ENCODE measurements at regions not wholly inside any gene's neighbourhood (a gene's known extent, or its start where the extent isn't known, plus 50 kb on each side); places are given as distances from the start of the nearest gene placed in this dataset.
A peak's percentile ranks its signal among the peaks of the same experiment; 100 is the strongest.
"Not testable (repeated sequence)": the region's sequence is repeated elsewhere in the genome, so short reads cannot be mapped to it uniquely, and the experiment has no call there.

DNA sequence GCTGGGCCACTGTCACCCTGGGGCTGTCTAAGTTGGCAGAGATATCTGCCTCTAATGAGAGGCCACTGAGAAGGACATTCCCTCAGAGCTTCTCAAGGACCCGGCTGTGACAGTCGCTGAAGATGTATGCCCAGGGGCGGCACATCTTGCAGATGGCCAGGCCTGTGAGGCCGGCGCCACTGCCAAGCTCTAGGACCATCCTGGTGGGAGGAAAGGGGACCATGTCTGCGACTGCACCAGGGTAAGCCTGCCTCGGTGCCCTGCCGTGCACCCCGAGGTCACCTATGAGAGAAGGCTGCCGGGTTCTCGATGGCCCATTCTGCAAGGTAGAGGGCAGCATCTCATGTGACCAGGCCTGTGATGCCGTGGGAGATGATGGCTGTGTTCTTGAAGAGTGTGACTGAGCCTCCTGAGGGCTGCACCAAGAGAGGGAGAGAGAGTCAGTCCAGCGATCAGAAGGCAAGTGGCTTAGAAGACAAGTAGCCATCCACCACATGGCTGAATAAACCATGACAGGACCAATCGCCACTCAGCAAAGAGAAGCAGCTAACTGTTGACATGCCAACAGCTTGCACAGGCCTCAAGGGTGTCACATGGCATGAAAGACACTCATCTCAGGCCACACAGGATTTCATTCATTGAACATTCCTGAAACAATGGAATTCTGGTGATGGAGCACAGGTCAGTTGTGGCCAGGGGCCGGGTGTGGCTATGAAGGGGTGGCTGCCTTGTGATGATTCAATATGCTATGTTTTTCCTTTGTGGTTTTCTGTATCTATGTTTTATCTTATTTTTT lies 123.5 kb upstream of the ALDH3B2 start:
- not testable (repeated sequence) for H3K27me3 ChIP-seq (replicated peaks; ENCODE audit: control insufficient read depth, insufficient read depth, low read length, poor library complexity, severe bottlenecking); H3K4me1 ChIP-seq (ENCODE audit: control insufficient read depth, insufficient read depth, low read length, poor library complexity, severe bottlenecking); H3K27ac ChIP-seq (ENCODE audit: insufficient read depth, low read length, poor library complexity, severe bottlenecking); DNase-seq; H3K9me3 ChIP-seq (ENCODE audit: control insufficient read depth, low read length); H3K36me3 ChIP-seq (ENCODE audit: control insufficient read depth, insufficient read depth, low read length); H3K4me3 ChIP-seq (ENCODE audit: insufficient read depth, low read depth, low read length, poor library complexity, severe bottlenecking)

DNA sequence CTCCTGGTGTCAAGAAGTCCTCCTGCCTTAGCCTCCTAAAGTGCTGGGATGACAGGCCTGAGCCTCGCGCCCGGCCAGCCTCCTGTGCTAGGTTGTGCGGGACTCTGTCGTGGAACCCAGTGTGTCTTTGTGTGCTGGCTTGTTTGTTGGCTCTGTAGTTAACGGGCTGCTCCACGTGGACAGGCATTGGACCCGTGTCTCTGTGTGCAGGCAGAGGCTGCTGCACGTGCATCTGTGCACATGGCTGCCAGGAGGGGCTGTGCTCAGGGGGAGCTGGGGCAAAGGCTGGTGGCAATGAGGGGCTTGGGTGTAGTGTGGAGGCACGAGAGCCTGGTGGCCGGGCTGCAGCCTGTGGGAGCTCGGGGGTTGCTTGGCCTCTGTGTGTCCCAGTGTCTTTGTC lies 121.3 kb upstream of the ALDH3B2 start:
- no peak for DNase-seq
- no peak overlapping the region for H3K27ac ChIP-seq (ENCODE audit: insufficient read depth, low read length, poor library complexity, severe bottlenecking)
- H3K36me3 ChIP-seq (ENCODE audit: control insufficient read depth, insufficient read depth, low read length) = no peaks in the 10 kb centered on the region
- no peak overlapping the region for H3K4me3 ChIP-seq (ENCODE audit: insufficient read depth, low read depth, low read length, poor library complexity, severe bottlenecking)
- H3K27me3 ChIP-seq (replicated peaks; ENCODE audit: control insufficient read depth, insufficient read depth, low read length, poor library complexity, severe bottlenecking) = no peaks in the 10 kb centered on the region
- no peaks in the 10 kb centered on the region for H3K4me1 ChIP-seq (ENCODE audit: control insufficient read depth, insufficient read depth, low read length, poor library complexity, severe bottlenecking)
- no peaks in the 10 kb centered on the region for H3K9me3 ChIP-seq (ENCODE audit: control insufficient read depth, low read length)

DNA sequence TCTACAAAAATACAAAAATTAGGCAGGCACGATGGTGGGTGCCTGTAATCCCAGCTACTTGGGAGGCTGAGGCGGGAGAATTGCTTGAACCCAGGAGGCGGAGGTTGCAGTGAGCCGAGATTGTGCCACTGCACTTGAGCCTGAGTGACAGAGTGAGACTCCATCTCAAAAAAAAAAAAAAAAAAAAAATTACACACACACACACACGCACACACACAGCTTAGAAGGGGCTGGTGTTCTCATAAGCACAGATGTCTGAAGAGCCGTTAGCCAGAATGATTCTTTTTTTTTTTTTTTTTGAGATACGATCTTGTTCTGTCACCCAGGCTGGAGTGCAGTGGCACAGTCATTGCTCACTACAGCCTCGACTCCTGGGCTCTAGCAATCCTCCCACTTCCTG lies 119.3 kb upstream of the ALDH3B2 start:
- not testable (repeated sequence) for H3K27me3 ChIP-seq (replicated peaks; ENCODE audit: control insufficient read depth, insufficient read depth, low read length, poor library complexity, severe bottlenecking); H3K36me3 ChIP-seq (ENCODE audit: control insufficient read depth, insufficient read depth, low read length); H3K4me1 ChIP-seq (ENCODE audit: control insufficient read depth, insufficient read depth, low read length, poor library complexity, severe bottlenecking); H3K4me3 ChIP-seq (ENCODE audit: insufficient read depth, low read depth, low read length, poor library complexity, severe bottlenecking); DNase-seq; H3K27ac ChIP-seq (ENCODE audit: insufficient read depth, low read length, poor library complexity, severe bottlenecking); H3K9me3 ChIP-seq (ENCODE audit: control insufficient read depth, low read length)

DNA sequence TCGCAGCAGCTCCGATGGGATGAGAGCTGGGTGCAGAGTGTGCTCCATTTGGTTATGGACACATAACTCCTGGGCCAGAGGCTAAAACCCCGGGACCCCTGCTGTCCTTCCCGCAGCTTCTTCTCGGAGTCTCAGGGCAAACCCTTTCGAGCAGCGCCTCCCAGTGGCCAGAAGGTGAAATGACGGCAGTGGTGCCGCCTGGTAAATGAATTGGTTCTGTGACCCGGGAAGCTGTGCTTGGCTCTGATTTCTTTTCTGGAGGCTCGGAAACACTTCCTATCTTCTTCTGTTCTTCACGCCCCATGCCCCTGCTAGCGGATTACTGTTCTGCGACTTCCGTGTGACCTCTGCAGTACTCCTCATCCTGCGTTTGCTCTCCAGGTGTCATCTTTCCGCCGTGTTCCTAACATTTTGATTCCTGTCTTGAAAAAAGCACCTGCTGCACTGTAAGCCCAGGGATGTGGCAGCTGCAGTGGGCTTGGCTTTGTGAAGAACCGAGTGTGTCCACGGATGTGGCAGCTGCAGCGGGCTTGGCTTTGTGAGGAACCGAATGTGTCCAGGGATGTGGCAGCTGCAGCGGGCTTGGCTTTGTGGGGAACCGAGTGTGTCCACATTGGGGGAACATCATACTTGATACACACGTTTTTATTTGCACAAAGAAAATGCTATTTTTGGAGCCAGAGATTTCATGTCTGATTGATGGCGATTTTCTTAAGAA lies 118.0 kb upstream of the ALDH3B2 start:
- H3K4me3 ChIP-seq (ENCODE audit: insufficient read depth, low read depth, low read length, poor library complexity, severe bottlenecking); H3K27ac ChIP-seq (ENCODE audit: insufficient read depth, low read length, poor library complexity, severe bottlenecking); H3K9me3 ChIP-seq (ENCODE audit: control insufficient read depth, low read length); H3K36me3 ChIP-seq (ENCODE audit: control insufficient read depth, insufficient read depth, low read length); H3K27me3 ChIP-seq (replicated peaks; ENCODE audit: control insufficient read depth, insufficient read depth, low read length, poor library complexity, severe bottlenecking); H3K4me1 ChIP-seq (ENCODE audit: control insufficient read depth, insufficient read depth, low read length, poor library complexity, severe bottlenecking): not testable (repeated sequence)
- peak in 2 of 3 donors; percentile 6 to 30 for DNase-seq

DNA sequence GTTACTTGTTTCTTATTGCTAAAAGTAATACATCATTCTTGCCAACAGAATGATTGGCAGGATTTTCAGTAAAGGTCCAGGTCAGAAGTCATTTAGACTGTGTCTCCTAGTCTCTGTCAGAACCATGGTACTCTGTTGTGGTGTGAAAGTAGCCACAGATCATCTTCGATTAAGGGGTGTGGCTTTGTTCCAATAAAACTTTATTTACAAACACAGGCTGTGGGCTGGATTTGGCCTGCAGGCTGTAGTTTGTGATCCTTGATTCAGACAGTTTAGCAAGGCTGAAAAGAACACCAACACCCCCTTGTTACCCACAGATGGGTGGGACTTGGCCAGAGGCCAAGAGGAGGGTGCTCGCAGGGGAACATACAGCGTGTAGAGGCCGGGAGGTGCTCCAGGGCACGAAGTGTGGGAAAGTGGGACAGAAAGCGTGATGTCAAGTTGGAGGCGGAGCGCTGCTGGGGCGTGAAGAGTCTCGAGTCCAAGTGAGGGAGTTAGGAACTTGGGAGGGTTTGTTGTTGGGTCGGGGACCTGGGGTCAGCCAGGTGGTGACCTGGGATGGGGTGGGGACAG lies 117.3 kb upstream of the ALDH3B2 start:
- not testable (repeated sequence) for DNase-seq; H3K27ac ChIP-seq (ENCODE audit: insufficient read depth, low read length, poor library complexity, severe bottlenecking); H3K9me3 ChIP-seq (ENCODE audit: control insufficient read depth, low read length)

DNA sequence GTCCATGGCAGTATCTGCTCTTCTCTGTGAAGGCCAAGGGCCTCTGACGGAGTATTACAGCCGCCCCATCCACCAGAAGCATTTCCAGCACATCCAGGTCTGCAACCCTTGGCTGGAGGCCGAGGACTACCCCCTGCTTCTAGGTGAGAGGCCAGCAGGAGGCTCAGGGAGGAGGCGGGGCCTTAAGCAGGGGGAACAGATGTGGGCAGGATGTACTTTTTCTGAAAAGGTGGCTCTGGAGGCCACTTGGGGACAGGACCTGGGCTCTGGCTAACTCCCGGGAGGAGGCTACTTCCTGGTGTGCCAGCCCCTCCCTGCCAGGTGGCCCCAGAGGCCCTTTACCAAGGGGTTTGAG lies 113.9 kb upstream of the ALDH3B2 start:
- H3K36me3 ChIP-seq (ENCODE audit: control insufficient read depth, insufficient read depth, low read length); H3K27ac ChIP-seq (ENCODE audit: insufficient read depth, low read length, poor library complexity, severe bottlenecking); H3K4me3 ChIP-seq (ENCODE audit: insufficient read depth, low read depth, low read length, poor library complexity, severe bottlenecking); H3K9me3 ChIP-seq (ENCODE audit: control insufficient read depth, low read length); DNase-seq; H3K27me3 ChIP-seq (replicated peaks; ENCODE audit: control insufficient read depth, insufficient read depth, low read length, poor library complexity, severe bottlenecking); H3K4me1 ChIP-seq (ENCODE audit: control insufficient read depth, insufficient read depth, low read length, poor library complexity, severe bottlenecking): not testable (repeated sequence)

More for the DNA sequence above, 117.3 kb upstream of the ALDH3B2 start:
- H3K4me3 ChIP-seq (ENCODE audit: insufficient read depth, low read depth, low read length, poor library complexity, severe bottlenecking); H3K4me1 ChIP-seq (ENCODE audit: control insufficient read depth, insufficient read depth, low read length, poor library complexity, severe bottlenecking); H3K36me3 ChIP-seq (ENCODE audit: control insufficient read depth, insufficient read depth, low read length); H3K27me3 ChIP-seq (replicated peaks; ENCODE audit: control insufficient read depth, insufficient read depth, low read length, poor library complexity, severe bottlenecking): not testable (repeated sequence)

DNA sequence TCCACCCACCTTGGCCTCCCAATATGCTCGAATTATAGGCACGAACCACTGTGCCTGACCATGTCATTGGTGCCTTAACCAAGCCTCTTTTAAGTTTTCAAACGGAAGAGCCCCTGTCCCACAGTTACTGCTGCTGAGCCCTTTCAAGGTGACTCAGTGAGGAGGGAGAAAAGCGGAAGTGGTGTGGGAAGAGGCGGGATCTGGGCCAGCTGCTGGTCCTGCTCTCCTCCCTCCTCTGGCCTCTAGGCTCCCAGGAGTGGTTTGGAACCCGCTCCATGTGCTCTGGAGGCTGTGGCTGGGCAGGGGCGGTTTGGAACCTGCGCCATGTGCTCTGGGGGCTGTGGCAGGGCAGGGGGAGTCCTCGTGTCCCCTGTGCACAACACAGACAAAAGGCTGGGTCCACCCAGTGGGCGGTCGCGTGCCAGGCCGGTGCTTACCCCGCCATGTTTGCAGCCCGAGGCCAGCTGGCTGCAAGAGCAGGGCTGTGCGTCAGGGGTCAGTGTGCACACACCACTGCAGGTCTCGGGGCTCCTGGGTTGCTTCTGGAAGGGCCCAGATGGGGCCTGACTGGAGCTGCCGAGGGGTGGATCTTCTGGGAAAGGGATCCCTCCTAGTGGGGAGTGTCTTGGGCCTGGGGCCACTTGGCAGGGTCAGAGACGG lies 113.4 kb upstream of the ALDH3B2 start:
- DNase-seq; H3K27ac ChIP-seq (ENCODE audit: insufficient read depth, low read length, poor library complexity, severe bottlenecking); H3K36me3 ChIP-seq (ENCODE audit: control insufficient read depth, insufficient read depth, low read length): not testable (repeated sequence)

DNA sequence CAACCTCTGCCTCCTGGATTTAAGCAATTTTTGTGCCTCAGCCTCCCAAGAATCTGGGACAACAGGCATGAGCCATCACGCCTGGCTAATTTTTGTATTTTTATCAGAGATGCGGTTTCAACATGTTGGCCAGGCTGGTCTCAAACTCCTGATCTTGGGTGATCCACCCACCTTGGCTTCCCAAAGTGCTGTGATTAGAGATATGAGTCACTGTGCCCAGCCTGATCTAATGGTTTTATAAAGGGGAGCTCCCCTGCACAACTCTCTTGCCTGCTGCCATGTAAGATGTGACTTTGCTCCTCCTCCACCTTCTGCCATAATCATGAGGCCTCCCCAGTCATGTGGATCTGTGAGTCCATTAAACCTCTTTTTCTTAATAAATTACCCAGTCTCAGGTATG lies 107.5 kb upstream of the ALDH3B2 start:
- not testable (repeated sequence) for H3K36me3 ChIP-seq (ENCODE audit: control insufficient read depth, insufficient read depth, low read length); H3K27me3 ChIP-seq (replicated peaks; ENCODE audit: control insufficient read depth, insufficient read depth, low read length, poor library complexity, severe bottlenecking); H3K9me3 ChIP-seq (ENCODE audit: control insufficient read depth, low read length); H3K27ac ChIP-seq (ENCODE audit: insufficient read depth, low read length, poor library complexity, severe bottlenecking); H3K4me1 ChIP-seq (ENCODE audit: control insufficient read depth, insufficient read depth, low read length, poor library complexity, severe bottlenecking); DNase-seq; H3K4me3 ChIP-seq (ENCODE audit: insufficient read depth, low read depth, low read length, poor library complexity, severe bottlenecking)

More for the DNA sequence above, 113.4 kb upstream of the ALDH3B2 start:
- not testable (repeated sequence) for H3K4me1 ChIP-seq (ENCODE audit: control insufficient read depth, insufficient read depth, low read length, poor library complexity, severe bottlenecking); H3K27me3 ChIP-seq (replicated peaks; ENCODE audit: control insufficient read depth, insufficient read depth, low read length, poor library complexity, severe bottlenecking); H3K9me3 ChIP-seq (ENCODE audit: control insufficient read depth, low read length); H3K4me3 ChIP-seq (ENCODE audit: insufficient read depth, low read depth, low read length, poor library complexity, severe bottlenecking)

DNA sequence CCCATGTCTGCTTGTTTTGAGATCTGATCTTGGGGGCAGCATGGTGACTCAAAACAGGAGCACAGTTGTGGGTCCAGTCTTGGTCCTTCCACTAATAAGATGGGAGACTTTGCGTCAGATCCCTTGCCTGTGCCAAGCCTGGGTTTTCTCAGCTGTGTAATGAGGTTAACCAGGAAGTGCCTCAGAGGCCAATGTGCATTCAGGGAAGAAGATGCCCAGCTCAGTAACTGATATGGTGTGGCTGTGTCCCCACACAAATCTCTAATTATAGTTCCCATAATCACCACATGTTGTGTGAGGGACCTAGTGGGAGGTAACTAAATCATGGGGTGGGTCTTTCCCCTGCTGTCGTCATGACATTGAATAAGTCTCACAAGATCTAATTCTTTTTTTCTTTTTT lies 107.1 kb upstream of the ALDH3B2 start:
- DNase-seq; H3K27me3 ChIP-seq (replicated peaks; ENCODE audit: control insufficient read depth, insufficient read depth, low read length, poor library complexity, severe bottlenecking); H3K9me3 ChIP-seq (ENCODE audit: control insufficient read depth, low read length); H3K27ac ChIP-seq (ENCODE audit: insufficient read depth, low read length, poor library complexity, severe bottlenecking); H3K4me1 ChIP-seq (ENCODE audit: control insufficient read depth, insufficient read depth, low read length, poor library complexity, severe bottlenecking); H3K36me3 ChIP-seq (ENCODE audit: control insufficient read depth, insufficient read depth, low read length); H3K4me3 ChIP-seq (ENCODE audit: insufficient read depth, low read depth, low read length, poor library complexity, severe bottlenecking): not testable (repeated sequence)

DNA sequence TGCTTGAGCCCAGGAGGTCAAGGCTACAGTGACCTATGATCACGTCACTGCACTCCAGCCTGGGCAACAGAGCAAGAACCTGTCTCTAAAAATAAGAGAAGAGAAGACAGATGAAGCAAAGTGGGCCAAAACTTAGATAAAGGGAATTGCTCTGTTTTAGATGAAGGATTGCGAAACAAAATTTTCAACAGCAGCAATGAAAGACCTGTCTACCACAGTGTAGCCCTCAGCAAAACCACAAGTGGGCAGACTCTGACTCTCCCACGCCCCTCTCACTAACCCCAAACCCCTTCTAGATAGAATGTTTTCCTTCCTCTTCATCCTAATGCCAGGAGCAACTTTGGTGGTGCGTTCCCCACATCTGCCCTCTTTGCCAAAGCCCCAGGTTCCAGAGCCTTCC lies 105.6 kb upstream of the ALDH3B2 start:
- Histone ChIP-seq H3K4me1 (ENCODE audit: control insufficient read depth, insufficient read depth, low read length, poor library complexity, severe bottlenecking) (no peaks in the 10 kb centered on the region), H3K4me3 (ENCODE audit: insufficient read depth, low read depth, low read length, poor library complexity, severe bottlenecking) (no peak overlapping the region), H3K9me3 (ENCODE audit: control insufficient read depth, low read length) (no peaks in the 10 kb centered on the region), H3K27ac (ENCODE audit: insufficient read depth, low read length, poor library complexity, severe bottlenecking) (no peak overlapping the region), H3K36me3 (ENCODE audit: control insufficient read depth, insufficient read depth, low read length) (no peaks in the 10 kb centered on the region), H3K27me3 (replicated peaks; ENCODE audit: control insufficient read depth, insufficient read depth, low read length, poor library complexity, severe bottlenecking) (no peaks in the 10 kb centered on the region)
- no peak for DNase-seq

All from effector memory CD4-positive, alpha-beta T cell (primary cell).